ENCODE measurements at regions not wholly inside any gene's neighbourhood (a gene's known extent, or its start where the extent isn't known, plus 50 kb on each side); places are given as distances from the start of the nearest gene placed in this dataset.
"Not testable (repeated sequence)": the region's sequence is repeated elsewhere in the genome, so short reads cannot be mapped to it uniquely, and the experiment has no call there.

- not testable (repeated sequence) for DNase-seq
Observed at GRCh38 chr21:10431995-10432394, 89.4 kb upstream of the TPTE start.

- not testable (repeated sequence) for DNase-seq
Observed at GRCh38 chr21:10432456-10432855, 88.9 kb upstream of the TPTE start.

GRCh38 chr21:10437977-10438376 lies 83.4 kb upstream of the TPTE start:
- DNase-seq: not testable (repeated sequence)

- not testable (repeated sequence) for DNase-seq
Observed at GRCh38 chr21:10440639-10441038, 80.7 kb upstream of the TPTE start.

- not testable (repeated sequence) for DNase-seq
Observed at GRCh38 chr21:10442018-10442417, 79.4 kb upstream of the TPTE start.

- not testable (repeated sequence) for DNase-seq
Observed at GRCh38 chr21:10445685-10446084, 75.7 kb upstream of the TPTE start.

GRCh38 chr21:10449451-10449850 lies 71.9 kb upstream of the TPTE start:
- DNase-seq: not testable (repeated sequence)

- not testable (repeated sequence) for DNase-seq
Observed at GRCh38 chr21:10451274-10451673, 70.1 kb upstream of the TPTE start.

GRCh38 chr21:10457765-10458164 lies 63.6 kb upstream of the TPTE start:
- DNase-seq: not testable (repeated sequence)

GRCh38 chr21:10460957-10461356 lies 60.4 kb upstream of the TPTE start:
- DNase-seq: not testable (repeated sequence)

- not testable (repeated sequence) for DNase-seq
Observed at GRCh38 chr21:10461445-10461844, 59.9 kb upstream of the TPTE start.

GRCh38 chr21:10463156-10463555 lies 58.2 kb upstream of the TPTE start:
- DNase-seq: no peak

- DNase-seq: no peak
Observed at GRCh38 chr21:10464975-10465374, 56.4 kb upstream of the TPTE start.

- not testable (repeated sequence) for DNase-seq
Observed at GRCh38 chr21:10465524-10466110, 55.8 kb upstream of the TPTE start.

GRCh38 chr21:10466200-10466599 lies 55.2 kb upstream of the TPTE start:
- no peak for DNase-seq
